ENCODE measurements at regions not wholly inside any gene's neighbourhood (a gene's known extent, or its start where the extent isn't known, plus 50 kb on each side); places are given as distances from the start of the nearest gene placed in this dataset.
A peak's percentile ranks its signal among the peaks of the same experiment; 100 is the strongest.

DNA sequence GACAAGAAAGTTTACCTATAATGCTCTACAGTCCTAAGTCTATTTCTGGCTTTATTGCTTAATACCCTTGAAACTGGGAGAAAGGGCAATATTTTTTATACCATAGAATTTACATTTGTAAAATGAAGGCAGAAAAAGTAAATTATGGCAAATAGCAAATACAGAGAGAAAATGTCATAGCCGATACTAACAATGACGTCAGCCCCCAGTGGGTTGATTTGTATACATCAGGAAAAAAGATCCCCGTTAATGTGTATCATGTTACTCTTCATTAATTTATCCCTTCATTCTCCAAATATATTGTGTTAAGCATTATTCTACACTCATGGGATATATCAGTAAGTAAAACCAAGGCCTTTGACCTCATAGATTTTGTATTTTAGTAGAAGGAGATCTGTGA lies 445.1 kb upstream of the SYT1 start:
- no peaks in the 10 kb centered on the region for H3K4me1 ChIP-seq (ENCODE audit: control insufficient read depth, insufficient read depth, low read length)
- no peaks in the 10 kb centered on the region for H3K27me3 ChIP-seq (ENCODE audit: control insufficient read depth, insufficient read depth, low read length)
- no peak for DNase-seq (ENCODE audit: low read depth in 4 of 6, low spot score in 6 of 6)
- no CpG with 5 or more reads among the region's 3 CpGs for WGBS (ENCODE audit: insufficient coverage)
- H3K36me3 ChIP-seq (ENCODE audit: control insufficient read depth, insufficient read depth, low read length): no peaks in the 10 kb centered on the region
- H3K9me3 ChIP-seq (ENCODE audit: control insufficient read depth, insufficient read depth, low read length): no peaks in the 10 kb centered on the region
- no peak overlapping the region for H3K4me3 ChIP-seq (ENCODE audit: low read depth, low read length)
- H3K27ac ChIP-seq (ENCODE audit: low read depth, low read length): no peak overlapping the region

DNA sequence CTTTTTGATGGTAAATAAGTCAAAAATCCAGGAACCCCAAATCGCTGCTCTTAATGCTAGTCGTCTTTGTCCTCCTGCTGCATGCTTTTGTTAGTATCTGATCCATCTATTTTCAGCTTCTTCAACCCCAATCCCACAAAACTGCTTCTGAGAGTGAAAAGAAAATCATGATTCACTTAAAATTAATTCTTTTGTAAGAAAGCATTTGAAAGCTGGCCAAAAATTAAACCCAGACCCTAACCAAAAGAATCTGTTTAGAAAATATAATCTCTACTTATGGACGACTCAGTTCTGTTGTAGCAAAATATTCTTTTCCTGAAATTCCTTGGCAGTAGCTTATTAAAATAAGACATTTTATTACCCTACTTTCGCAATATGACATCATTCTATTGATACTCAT lies 443.6 kb upstream of the SYT1 start:
- no peak overlapping the region for H3K27ac ChIP-seq (ENCODE audit: low read depth, low read length)
- no peaks in the 10 kb centered on the region for H3K4me1 ChIP-seq (ENCODE audit: control insufficient read depth, insufficient read depth, low read length)
- DNase-seq (ENCODE audit: low read depth in 4 of 6, low spot score in 6 of 6): no peak
- no peak overlapping the region for H3K4me3 ChIP-seq (ENCODE audit: low read depth, low read length)
- H3K36me3 ChIP-seq (ENCODE audit: control insufficient read depth, insufficient read depth, low read length): no peaks in the 10 kb centered on the region
- WGBS (ENCODE audit: insufficient coverage): no CpG with 5 or more reads among the region's 4 CpGs
- H3K27me3 ChIP-seq (ENCODE audit: control insufficient read depth, insufficient read depth, low read length): no peaks in the 10 kb centered on the region
- H3K9me3 ChIP-seq (ENCODE audit: control insufficient read depth, insufficient read depth, low read length): no peaks in the 10 kb centered on the region

DNA sequence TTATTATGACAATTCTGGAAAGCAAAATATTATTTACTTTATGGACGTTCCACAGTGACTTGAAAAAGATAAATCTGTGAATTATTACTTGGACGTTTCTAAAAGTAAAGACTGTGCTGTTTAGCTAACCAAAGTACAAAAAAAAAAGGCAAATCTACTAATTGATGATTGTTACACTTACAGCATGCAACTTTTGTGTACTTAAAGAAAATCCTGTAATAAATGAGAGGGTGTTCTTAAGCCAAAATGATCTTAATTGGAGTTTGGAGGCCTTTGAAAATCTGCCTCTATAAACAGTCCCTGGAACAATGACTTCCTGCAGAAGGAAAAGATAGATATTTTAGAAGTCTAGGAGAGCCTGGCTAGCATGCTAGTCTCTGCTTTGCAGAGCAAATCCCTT lies 434.0 kb upstream of the SYT1 start:
- WGBS (ENCODE audit: insufficient coverage): no CpG with 5 or more reads among the region's 2 CpGs
- Histone ChIP-seq H3K36me3 (ENCODE audit: control insufficient read depth, insufficient read depth, low read length) (no peaks in the 10 kb centered on the region), H3K9me3 (ENCODE audit: control insufficient read depth, insufficient read depth, low read length) (peaks cover 2% of the 10 kb centered on the region), H3K27me3 (ENCODE audit: control insufficient read depth, insufficient read depth, low read length) (no peaks in the 10 kb centered on the region), H3K27ac (ENCODE audit: low read depth, low read length) (no peak overlapping the region), H3K4me3 (ENCODE audit: low read depth, low read length) (no peak overlapping the region), H3K4me1 (ENCODE audit: control insufficient read depth, insufficient read depth, low read length) (no peaks in the 10 kb centered on the region)
- DNase-seq (ENCODE audit: low read depth in 4 of 6, low spot score in 6 of 6): peak in 1 of 6 donors; percentile 10

DNA sequence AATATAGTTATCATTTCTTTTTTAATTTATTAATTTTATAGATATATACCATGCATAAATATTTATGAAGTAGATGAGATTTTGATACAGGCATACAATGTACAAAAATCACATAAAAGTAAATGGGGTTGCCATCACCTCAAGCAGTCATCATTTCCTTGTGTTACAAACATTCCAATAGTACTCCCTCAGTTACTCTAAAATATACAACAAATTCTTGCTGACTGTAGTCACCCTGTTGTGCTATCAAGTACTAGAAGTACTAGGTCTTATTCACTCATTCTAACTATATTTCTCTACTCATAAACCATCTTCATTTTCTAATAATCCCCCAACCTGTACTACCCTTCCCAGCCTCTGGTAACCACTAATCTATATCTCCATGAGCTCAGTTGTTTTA lies 432.6 kb upstream of the SYT1 start:
- Histone ChIP-seq H3K9me3 (ENCODE audit: control insufficient read depth, insufficient read depth, low read length) (peaks cover 2% of the 10 kb centered on the region), H3K4me3 (ENCODE audit: low read depth, low read length) (no peak overlapping the region), H3K27ac (ENCODE audit: low read depth, low read length) (no peak overlapping the region), H3K27me3 (ENCODE audit: control insufficient read depth, insufficient read depth, low read length) (no peaks in the 10 kb centered on the region), H3K36me3 (ENCODE audit: control insufficient read depth, insufficient read depth, low read length) (no peaks in the 10 kb centered on the region), H3K4me1 (ENCODE audit: control insufficient read depth, insufficient read depth, low read length) (no peaks in the 10 kb centered on the region)
- DNase-seq (ENCODE audit: low read depth in 4 of 6, low spot score in 6 of 6): no peak

DNA sequence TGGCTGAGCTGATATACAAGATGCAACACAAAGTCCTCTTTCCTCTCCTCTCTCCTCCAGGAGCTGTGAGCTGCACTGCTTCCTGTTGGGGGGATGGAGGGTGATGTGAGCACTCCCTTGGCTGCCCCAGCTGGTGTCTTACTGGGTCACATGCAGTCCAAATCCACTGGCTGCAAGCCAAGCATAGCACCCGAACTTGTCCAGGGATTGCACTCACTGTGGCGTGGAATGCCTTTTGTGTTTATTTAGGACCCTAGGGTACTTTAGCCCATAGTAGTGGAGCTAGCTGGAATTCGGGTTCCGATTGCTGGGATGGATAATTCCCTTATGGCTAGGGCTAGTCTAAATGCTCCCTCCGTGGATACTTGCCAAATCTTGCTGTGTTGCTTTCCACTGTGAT lies 424.9 kb upstream of the SYT1 start:
- 74% methylated on average over 5 of the region's 5 CpGs for WGBS (ENCODE audit: insufficient coverage)
- no peak for DNase-seq (ENCODE audit: low read depth in 4 of 6, low spot score in 6 of 6)
- Histone ChIP-seq H3K27ac (ENCODE audit: low read depth, low read length) (no peak overlapping the region), H3K27me3 (ENCODE audit: control insufficient read depth, insufficient read depth, low read length) (no peaks in the 10 kb centered on the region), H3K9me3 (ENCODE audit: control insufficient read depth, insufficient read depth, low read length) (peaks cover 8% of the 10 kb centered on the region), H3K4me1 (ENCODE audit: control insufficient read depth, insufficient read depth, low read length) (no peaks in the 10 kb centered on the region), H3K4me3 (ENCODE audit: low read depth, low read length) (no peak overlapping the region), H3K36me3 (ENCODE audit: control insufficient read depth, insufficient read depth, low read length) (no peaks in the 10 kb centered on the region)

DNA sequence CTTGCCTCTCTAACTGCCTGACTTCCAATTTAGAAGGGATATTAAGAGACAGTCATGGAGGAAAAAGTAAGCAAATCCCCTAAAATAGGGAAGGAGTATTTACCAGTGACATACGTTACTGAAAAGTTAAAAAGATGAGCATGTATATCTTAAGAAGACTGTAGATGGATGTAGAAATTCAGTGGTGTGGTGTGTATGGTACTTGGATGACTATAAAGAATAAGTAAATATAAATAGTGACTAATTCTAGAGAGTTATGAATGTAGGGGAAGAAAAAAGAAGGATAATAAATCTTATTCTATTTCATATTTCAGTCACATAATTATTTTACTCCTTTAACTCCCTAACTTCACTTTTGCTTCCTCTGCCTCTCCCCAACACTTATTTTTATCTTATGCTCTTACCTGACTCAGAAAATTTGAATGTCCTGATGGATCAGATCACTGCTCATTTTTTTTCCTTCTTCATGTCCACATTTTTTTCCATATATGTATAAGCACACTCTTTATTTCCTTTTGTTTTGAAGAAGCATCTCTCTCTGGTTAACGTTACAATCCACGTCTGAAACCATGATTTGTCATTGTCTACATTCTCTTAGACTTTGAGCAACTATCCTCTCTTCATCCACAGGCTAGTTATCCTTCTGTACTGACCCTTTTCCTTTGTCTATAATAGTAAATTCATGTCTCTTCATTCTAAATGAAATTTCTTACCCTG lies 422.7 kb upstream of the SYT1 start:
- Histone ChIP-seq H3K27ac (ENCODE audit: low read depth, low read length) (no peak overlapping the region), H3K27me3 (ENCODE audit: control insufficient read depth, insufficient read depth, low read length) (no peaks in the 10 kb centered on the region), H3K36me3 (ENCODE audit: control insufficient read depth, insufficient read depth, low read length) (no peaks in the 10 kb centered on the region), H3K9me3 (ENCODE audit: control insufficient read depth, insufficient read depth, low read length) (peaks cover 8% of the 10 kb centered on the region), H3K4me1 (ENCODE audit: control insufficient read depth, insufficient read depth, low read length) (no peaks in the 10 kb centered on the region), H3K4me3 (ENCODE audit: low read depth, low read length) (no peak overlapping the region)
- no peak for DNase-seq (ENCODE audit: low read depth in 4 of 6, low spot score in 6 of 6)
- WGBS (ENCODE audit: insufficient coverage): 100% methylated on average over 1 of the region's 3 CpGs

DNA sequence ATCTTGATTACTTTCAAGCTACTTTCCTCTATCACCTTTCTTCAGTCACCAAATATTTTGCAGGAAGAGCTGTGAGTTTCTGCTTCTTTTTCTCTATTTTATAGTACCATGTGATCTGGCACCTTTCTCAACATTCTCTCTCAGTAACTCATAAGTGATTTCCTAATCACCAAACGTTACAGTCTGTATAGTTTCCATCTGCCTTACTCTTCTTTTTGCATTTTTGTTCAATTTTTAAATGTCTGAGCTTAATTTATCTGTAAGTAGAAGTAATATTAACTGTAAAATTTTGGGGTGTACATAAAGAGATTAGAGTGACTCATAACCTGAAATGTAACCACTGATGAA lies 422.1 kb upstream of the SYT1 start:
- Histone ChIP-seq H3K9me3 (ENCODE audit: control insufficient read depth, insufficient read depth, low read length) (peaks cover 8% of the 10 kb centered on the region), H3K36me3 (ENCODE audit: control insufficient read depth, insufficient read depth, low read length) (no peaks in the 10 kb centered on the region), H3K27ac (ENCODE audit: low read depth, low read length) (no peak overlapping the region), H3K4me3 (ENCODE audit: low read depth, low read length) (no peak overlapping the region), H3K27me3 (ENCODE audit: control insufficient read depth, insufficient read depth, low read length) (no peaks in the 10 kb centered on the region), H3K4me1 (ENCODE audit: control insufficient read depth, insufficient read depth, low read length) (no peaks in the 10 kb centered on the region)
- DNase-seq (ENCODE audit: low read depth in 4 of 6, low spot score in 6 of 6): no peak
- no CpG with 5 or more reads among the region's 1 CpG for WGBS (ENCODE audit: insufficient coverage)

DNA sequence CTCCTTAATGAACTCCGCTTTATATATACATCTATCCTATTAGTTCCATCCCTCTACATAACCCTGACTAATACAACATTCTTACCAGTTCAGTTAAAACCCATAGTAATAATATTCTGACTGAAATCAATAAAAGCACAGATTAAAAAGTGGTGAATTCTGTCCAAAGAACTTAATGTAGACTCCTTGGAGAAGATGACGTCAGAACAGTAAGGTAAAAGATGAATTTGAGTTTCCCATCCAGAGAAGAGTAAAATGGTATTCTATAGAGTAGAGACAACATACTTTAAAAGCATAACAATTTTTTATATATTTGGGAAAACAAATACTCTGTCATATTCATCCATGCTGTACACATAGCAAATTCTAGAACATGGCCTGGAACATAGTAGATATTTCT lies 418.0 kb upstream of the SYT1 start:
- no CpG with 5 or more reads among the region's 2 CpGs for WGBS (ENCODE audit: insufficient coverage)
- no peak overlapping the region for H3K27ac ChIP-seq (ENCODE audit: low read depth, low read length)
- no peaks in the 10 kb centered on the region for H3K9me3 ChIP-seq (ENCODE audit: control insufficient read depth, insufficient read depth, low read length)
- H3K27me3 ChIP-seq (ENCODE audit: control insufficient read depth, insufficient read depth, low read length): no peaks in the 10 kb centered on the region
- no peaks in the 10 kb centered on the region for H3K4me1 ChIP-seq (ENCODE audit: control insufficient read depth, insufficient read depth, low read length)
- H3K36me3 ChIP-seq (ENCODE audit: control insufficient read depth, insufficient read depth, low read length): no peaks in the 10 kb centered on the region
- H3K4me3 ChIP-seq (ENCODE audit: low read depth, low read length): no peak overlapping the region
- no peak for DNase-seq (ENCODE audit: low read depth in 4 of 6, low spot score in 6 of 6)

DNA sequence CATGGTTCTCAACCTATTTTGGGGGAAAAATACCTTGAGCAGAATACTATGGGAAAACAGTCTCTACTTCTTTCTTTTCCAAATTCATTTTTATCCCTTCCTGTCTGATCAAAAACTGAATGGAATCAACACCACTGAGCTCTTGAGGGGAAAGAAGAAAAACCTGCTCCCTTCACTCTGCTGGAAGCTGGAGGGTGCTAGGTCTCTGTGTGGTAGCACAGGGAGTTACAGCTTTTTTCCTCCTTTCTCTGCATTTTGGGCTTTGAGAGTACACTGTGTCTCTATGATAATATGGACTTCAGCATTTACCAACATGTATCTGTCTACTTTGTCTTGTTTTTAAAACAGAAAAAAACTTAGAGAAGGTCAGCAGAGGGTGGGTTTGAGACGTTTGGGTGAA lies 417.2 kb upstream of the SYT1 start:
- no CpG with 5 or more reads among the region's 1 CpG for WGBS (ENCODE audit: insufficient coverage)
- no peak overlapping the region for H3K27ac ChIP-seq (ENCODE audit: low read depth, low read length)
- no peak for DNase-seq (ENCODE audit: low read depth in 4 of 6, low spot score in 6 of 6)
- H3K4me3 ChIP-seq (ENCODE audit: low read depth, low read length): no peak overlapping the region
- no peaks in the 10 kb centered on the region for H3K4me1 ChIP-seq (ENCODE audit: control insufficient read depth, insufficient read depth, low read length)
- no peaks in the 10 kb centered on the region for H3K9me3 ChIP-seq (ENCODE audit: control insufficient read depth, insufficient read depth, low read length)
- no peaks in the 10 kb centered on the region for H3K27me3 ChIP-seq (ENCODE audit: control insufficient read depth, insufficient read depth, low read length)
- H3K36me3 ChIP-seq (ENCODE audit: control insufficient read depth, insufficient read depth, low read length): no peaks in the 10 kb centered on the region

DNA sequence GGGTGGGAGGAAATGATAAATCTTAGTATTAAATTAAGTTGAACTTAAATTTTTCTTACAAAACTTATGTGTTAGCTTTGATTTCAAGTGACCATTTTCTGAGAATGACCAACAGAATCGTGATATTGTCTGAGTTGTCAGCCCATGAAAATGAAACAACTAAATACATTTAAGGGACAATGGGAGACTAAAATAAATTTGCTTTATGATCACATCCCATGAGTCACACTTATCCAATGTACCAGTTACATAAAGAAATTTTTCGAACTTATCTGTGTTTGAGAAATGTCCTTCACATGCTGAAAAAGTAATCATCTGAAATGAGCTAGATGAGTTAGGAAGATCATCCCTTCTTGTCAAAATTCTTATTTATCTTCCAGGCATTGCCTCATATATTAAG lies 415.9 kb upstream of the SYT1 start:
- H3K27me3 ChIP-seq (ENCODE audit: control insufficient read depth, insufficient read depth, low read length): no peaks in the 10 kb centered on the region
- H3K27ac ChIP-seq (ENCODE audit: low read depth, low read length): no peak overlapping the region
- no peaks in the 10 kb centered on the region for H3K4me1 ChIP-seq (ENCODE audit: control insufficient read depth, insufficient read depth, low read length)
- no CpG with 5 or more reads among the region's 2 CpGs for WGBS (ENCODE audit: insufficient coverage)
- H3K9me3 ChIP-seq (ENCODE audit: control insufficient read depth, insufficient read depth, low read length): no peaks in the 10 kb centered on the region
- H3K4me3 ChIP-seq (ENCODE audit: low read depth, low read length): no peak overlapping the region
- DNase-seq (ENCODE audit: low read depth in 4 of 6, low spot score in 6 of 6): no peak
- H3K36me3 ChIP-seq (ENCODE audit: control insufficient read depth, insufficient read depth, low read length): no peaks in the 10 kb centered on the region

Measured in spinal cord (tissue), 9 donors.